Panc1 (cell line): ENCODE measurements at regions not wholly inside any gene's neighbourhood (a gene's known extent, or its start where the extent isn't known, plus 50 kb on each side); places are given as distances from the start of the nearest gene placed in this dataset.

Source experiments
- ATAC-seq: fragments of 200-7000 bp; cut with Tn5 transposase; 2 replicates; pipeline ENCODE4 v1.9.1; 2020; ENCODE audit warnings: mild to moderate bottlenecking, moderate library complexity
- BruUV-seq: library from RNA; stranded (reverse); fragments of 400-500 nt; replicated peaks from 2 replicates; lab custom pipeline; 2021; lab: Mats Ljungman, UMichigan
- CTCF ChIA-PET: fragments of 300-600 bp; sonication (Branson Sonifier 250); formaldehyde crosslinking; loops from one replicate; lab custom pipeline; 2022; ENCODE audit warnings: antibody characterized with exemption; lab: Charles Lee
- POLR2A ChIA-PET: fragments of 300-600 bp; sonication (Branson Sonifier 250); formaldehyde crosslinking; loops from one replicate; lab custom pipeline; 2022; ENCODE audit warnings: antibody characterized with exemption; lab: Charles Lee
- DNase-seq: peaks from one replicate; pipeline ENCODE4 v3.0.0-alpha.2; 2010; ENCODE audit warnings: low read depth, low spot score
- H3K27ac ChIP-seq: 2 replicates; pipeline ENCODE4 v1.5.1; 2011; ENCODE audit warnings: mild to moderate bottlenecking, low read length, inconsistent platforms
- H3K27me3 ChIP-seq: fragments of 200-500 bp; sonication (Bioruptor generic); 2 replicates; pipeline ENCODE4 v1.6.0; 2014; ENCODE audit warnings: low read length, inconsistent platforms; ENCODE audit not compliant: control insufficient read depth, insufficient read depth
- H3K36me3 ChIP-seq: fragments of 200-500 bp; sonication (Bioruptor generic); 2 replicates; pipeline ENCODE4 v1.5.1; 2014; ENCODE audit warnings: inconsistent platforms, mild to moderate bottlenecking, low read length, moderate library complexity; ENCODE audit not compliant: control insufficient read depth, insufficient read depth
- H3K4me1 ChIP-seq: 2 replicates; pipeline ENCODE4 v1.5.1; 2011; ENCODE audit warnings: inconsistent platforms, mild to moderate bottlenecking, low read length, moderate library complexity; ENCODE audit not compliant: control insufficient read depth, insufficient read depth
- H3K4me3 ChIP-seq, 2 experiments: 2 replicates each; pipeline ENCODE4 v1.5.1; 2011 to 2012; ENCODE audit warnings: low read depth in 2 of 2, low read length in 2 of 2, mild to moderate bottlenecking in 2 of 2, inconsistent platforms in 1 of 2, moderate library complexity in 1 of 2
- H3K9me3 ChIP-seq: fragments of 200-500 bp; sonication (Bioruptor generic); 2 replicates; pipeline ENCODE4 v1.5.1; 2014; ENCODE audit warnings: low read depth, mild to moderate bottlenecking, inconsistent platforms, low read length, moderate library complexity; ENCODE audit not compliant: control insufficient read depth, insufficient read depth
- CTCF ChIP-seq: fragments of 450-650 bp; IDR thresholded peaks from 2 replicates; pipeline ENCODE4 v1.5.1; 2017; ENCODE audit warnings: mild to moderate bottlenecking
- POLR2AphosphoS5 ChIP-seq: IDR thresholded peaks from 2 replicates; pipeline ENCODE4 v1.6.1; 2012; ENCODE audit warnings: mild to moderate bottlenecking, low read depth, low read length, moderate library complexity
- REST ChIP-seq, 2 experiments: IDR thresholded peaks; 2 replicates each; pipeline ENCODE4 v1.6.1; 2011 to 2012; ENCODE audit warnings: low read depth in 2 of 2, control low read depth in 1 of 2, low read length in 1 of 2, mild to moderate bottlenecking in 1 of 2, moderate library complexity in 1 of 2; ENCODE audit not compliant: insufficient read depth in 1 of 2
- TCF7L2 ChIP-seq: IDR thresholded peaks from 2 replicates; pipeline ENCODE4 v1.6.1; 2011; ENCODE audit warnings: mild to moderate bottlenecking, low read depth, low read length, inconsistent platforms
- in situ Hi-C: cut with HindIII; loops from 2 replicates; pipeline ENCODE4 v1.10.0; 2016; ENCODE audit warnings: low sequenced_read_pairs, low pct_unique_long_range_greater_than_20kb
- intact Hi-C: fragments of 100-400 bp; cut with micrococcal nuclease; formaldehyde crosslinking; loops from one replicate; pipeline ENCODE4 v1.10.0; 2022; ENCODE audit not compliant: unreplicated experiment

- in situ Hi-C loops: no loop called here
- CTCF ChIA-PET: no interaction called here
Measured at GRCh38 chr2:2464643-2465042, 133.6 kb upstream of the MYT1L start.

GRCh38 chr2:2464094-2464493, 133.0 kb upstream of the MYT1L start:
- BruUV-seq: no TSS peak
- no peak overlapping the region for H3K27ac ChIP-seq
- in situ Hi-C loops: no loop called here
- H3K9me3 ChIP-seq: no peaks in the 10 kb centered on the region
- H3K4me1 ChIP-seq: no peaks in the 10 kb centered on the region
- TF ChIP-seq REST (IDR thresholded peaks at IDR 0.05; ENCODE audit: insufficient read depth in 1 of 2, low read depth in 2 of 2, low read length in 1 of 2) (no peak), POLR2AphosphoS5 (no peak)
- CTCF ChIA-PET: no interaction called here
- POLR2A ChIA-PET: no interaction called here
- DNase-seq (no peak), ATAC-seq (no peak)
- H3K27me3 ChIP-seq: no peaks in the 10 kb centered on the region; the same call in 1 of the 2 replicates
- no peaks in the 10 kb centered on the region for H3K36me3 ChIP-seq
- no peak overlapping the region for H3K4me3 ChIP-seq
- intact Hi-C loops: no loop called here

More at GRCh38 chr2:2464643-2465042, 133.6 kb upstream of the MYT1L start:
- intact Hi-C loops: no loop called here
- Histone ChIP-seq H3K4me3 (no peak overlapping the region), H3K4me1 (no peaks in the 10 kb centered on the region), H3K27me3 (no peaks in the 10 kb centered on the region; the same call in 1 of the 2 replicates), H3K27ac (no peak overlapping the region), H3K36me3 (no peaks in the 10 kb centered on the region), H3K9me3 (no peaks in the 10 kb centered on the region)
- ATAC-seq (no peak), DNase-seq (no peak)
- TF ChIP-seq TCF7L2 (no peak), CTCF (no peak), REST (IDR thresholded peaks at IDR 0.05; ENCODE audit: insufficient read depth in 1 of 2, low read depth in 2 of 2, low read length in 1 of 2) (no peak), POLR2AphosphoS5 (no peak)
- no TSS peak for BruUV-seq
- POLR2A ChIA-PET: no interaction called here
